GM19438 (cell line): ENCODE measurements at regions not wholly inside any gene's neighbourhood (a gene's known extent, or its start where the extent isn't known, plus 50 kb on each side); places are given as distances from the start of the nearest gene placed in this dataset.

Experiments used
- ATAC-seq: cut with Tn5 transposase; IDR thresholded peaks from one replicate; pipeline ENCODE4 v1.9.1; 2021; ENCODE audit warnings: low read depth; ENCODE audit not compliant: unreplicated experiment

- ATAC-seq, result no peak
Measured at GRCh38 chr13:22662771-22663170, 518.0 kb upstream of the SGCG start.

GRCh38 chr13:22665506-22665905 lies 515.3 kb upstream of the SGCG start:
- no peak for ATAC-seq

GRCh38 chr13:22690756-22691155 lies 490.0 kb upstream of the SGCG start:
- ATAC-seq, result no peak

- no peak for ATAC-seq
Measured at GRCh38 chr13:22693691-22694090, 487.1 kb upstream of the SGCG start.

GRCh38 chr13:22696433-22696832 lies 484.3 kb upstream of the SGCG start:
- ATAC-seq, result no peak

GRCh38 chr13:22698467-22698866 lies 482.3 kb upstream of the SGCG start:
- ATAC-seq, result no peak

GRCh38 chr13:22700246-22700887 lies 480.4 kb upstream of the SGCG start:
- no peak for ATAC-seq

- ATAC-seq, result no peak
Measured at GRCh38 chr13:22703601-22704209, 477.1 kb upstream of the SGCG start.

- ATAC-seq, result no peak
Measured at GRCh38 chr13:22707946-22708345, 472.8 kb upstream of the SGCG start.

- no peak for ATAC-seq
Measured at GRCh38 chr13:22717036-22717435, 463.7 kb upstream of the SGCG start.

- no peak for ATAC-seq
Measured at GRCh38 chr13:22726726-22727125, 454.1 kb upstream of the SGCG start.

- no peak for ATAC-seq
Measured at GRCh38 chr13:22735011-22735995, 445.5 kb upstream of the SGCG start.

GRCh38 chr13:22736084-22736767 lies 444.6 kb upstream of the SGCG start:
- ATAC-seq, result no peak

GRCh38 chr13:22736768-22737092 lies 444.0 kb upstream of the SGCG start:
- ATAC-seq, result no peak

- no peak for ATAC-seq
Measured at GRCh38 chr13:22738357-22738756, 442.4 kb upstream of the SGCG start.

- ATAC-seq, result no peak
Measured at GRCh38 chr13:22740264-22740663, 440.5 kb upstream of the SGCG start.

GRCh38 chr13:22744688-22745452 lies 435.9 kb upstream of the SGCG start:
- no peak for ATAC-seq

GRCh38 chr13:22748866-22749577 lies 431.8 kb upstream of the SGCG start:
- no peak for ATAC-seq

- no peak for ATAC-seq
Measured at GRCh38 chr13:22749626-22750025, 431.2 kb upstream of the SGCG start.
